Tibial nerve (tissue), 4 donors: ENCODE measurements at regions not wholly inside any gene's neighbourhood (a gene's known extent, or its start where the extent isn't known, plus 50 kb on each side); places are given as distances from the start of the nearest gene placed in this dataset.
"Not testable (repeated sequence)": the region's sequence is repeated elsewhere in the genome, so short reads cannot be mapped to it uniquely, and the experiment has no call there.

ENCODE experiments used
- DNase-seq, 2 donors: peaks; one replicate each; pipeline ENCODE4 v3.0.0-alpha.2; 2019; ENCODE audit warnings: low spot score in 2 of 2
- H3K27ac ChIP-seq, 4 donors: fragments of 200-600 bp; sonication (generic) in 3 of 4; one replicate each; pipeline ENCODE4 v1.5.1; 2017 to 2019; ENCODE audit warnings: mild to moderate bottlenecking in 1 of 4
- H3K27me3 ChIP-seq, 2 donors: fragments of 200-600 bp; sonication (generic) in 1 of 2; one replicate each; pipeline versions ENCODE4 v1.5.1 to v1.6.0; 2017 to 2019
- H3K36me3 ChIP-seq, 3 donors: fragments of 200-600 bp; sonication (generic); one replicate each; pipeline ENCODE4 v1.5.1; 2018 to 2019
- H3K4me1 ChIP-seq, 4 donors: fragments of 200-600 bp; sonication (generic) in 3 of 4; one replicate each; pipeline ENCODE4 v1.5.1; 2017 to 2019
- H3K4me3 ChIP-seq, 4 donors: fragments of 200-600 bp; sonication (generic) in 3 of 4; one replicate each; pipeline ENCODE4 v1.5.1; 2017 to 2019; ENCODE audit warnings: mild to moderate bottlenecking in 1 of 4, moderate library complexity in 1 of 4
- H3K9me3 ChIP-seq, 4 donors: fragments of 200-600 bp; sonication (generic) in 3 of 4; one replicate each; pipeline ENCODE4 v1.5.1; 2017 to 2019
- CTCF ChIP-seq, 5 experiments: fragments of 200-600 bp in 3 of 5; fragments of 450-650 bp in 2 of 5; sonication (generic) in 3 of 5; IDR thresholded peaks; one replicate each; pipeline ENCODE4 v1.5.1; 2016 to 2019; ENCODE audit warnings: antibody characterized with exemption in 5 of 5, mild to moderate bottlenecking in 3 of 5, moderate library complexity in 2 of 5
- WGBS, 2 donors: methylation state at CpG; one replicate each; pipeline ENCODE4 v1.1.5; 2018; 5-methylcytosine and 5-hydroxymethylcytosine counted together

GRCh38 chr21:13986996-13987958, 223.5 kb downstream of the LIPI start:
- DNase-seq, H3K9me3 ChIP-seq, H3K27ac ChIP-seq, H3K27me3 ChIP-seq, H3K36me3 ChIP-seq, H3K4me1 ChIP-seq, H3K4me3 ChIP-seq: not testable (repeated sequence)
- 65 to 80% methylated on average over 7 of the region's 9 CpGs for WGBS, 2 donors

GRCh38 chr21:13985865-13986863, 224.6 kb downstream of the LIPI start:
- 83 to 85% methylated on average over 10 of the region's 10 CpGs for WGBS, 2 donors
- H3K4me1 ChIP-seq, H3K9me3 ChIP-seq, DNase-seq, H3K4me3 ChIP-seq, H3K36me3 ChIP-seq, H3K27ac ChIP-seq, H3K27me3 ChIP-seq: not testable (repeated sequence)

- not testable (repeated sequence) for DNase-seq, H3K9me3 ChIP-seq, H3K4me3 ChIP-seq, H3K4me1 ChIP-seq, H3K36me3 ChIP-seq, H3K27me3 ChIP-seq, H3K27ac ChIP-seq
- 76 to 87% methylated on average over 2 to 6 of the region's 9 CpGs for WGBS, 2 donors
Measured at GRCh38 chr21:13985137-13985864, 225.5 kb downstream of the LIPI start.

GRCh38 chr21:13984728-13985127, 226.0 kb downstream of the LIPI start:
- H3K4me3 ChIP-seq, H3K9me3 ChIP-seq, H3K36me3 ChIP-seq, H3K4me1 ChIP-seq, DNase-seq, H3K27me3 ChIP-seq, H3K27ac ChIP-seq: not testable (repeated sequence)
- WGBS, 2 donors: 100% methylated on average over 1 to 2 of the region's 5 CpGs

GRCh38 chr21:13981176-13982087, 229.3 kb downstream of the LIPI start:
- not testable (repeated sequence) for H3K27me3 ChIP-seq, H3K27ac ChIP-seq, H3K4me3 ChIP-seq, H3K4me1 ChIP-seq, DNase-seq, H3K36me3 ChIP-seq, H3K9me3 ChIP-seq
- WGBS, 2 donors: 88 to 90% methylated on average over 10 to 13 of the region's 48 CpGs

GRCh38 chr21:13980115-13980662, 230.6 kb downstream of the LIPI start:
- peak overlapping the region in 1 of 4 donors; percentile 15 for H3K27ac ChIP-seq
- TF ChIP-seq CTCF (IDR thresholded peaks at IDR 0.05): peak in 2 of 5 experiments; percentile 28 to 45
- DNase-seq: not testable (repeated sequence)

GRCh38 chr21:13979608-13980007, 231.1 kb downstream of the LIPI start:
- 21 to 74% methylated on average over 15 to 25 of the region's 26 CpGs for WGBS, 2 donors
- H3K4me3 ChIP-seq: peak overlapping the region in 3 of 4 donors; percentile 26 to 55 (median 39)
- not testable (repeated sequence) for H3K36me3 ChIP-seq, H3K27me3 ChIP-seq, H3K9me3 ChIP-seq, DNase-seq, H3K4me1 ChIP-seq
- H3K27ac ChIP-seq: peak overlapping the region in 1 of 4 donors; percentile 15

More at GRCh38 chr21:13980115-13980662, 230.6 kb downstream of the LIPI start:
- H3K36me3 ChIP-seq, H3K27me3 ChIP-seq, H3K4me1 ChIP-seq, H3K9me3 ChIP-seq: not testable (repeated sequence)
- WGBS, 2 donors: 12 to 33% methylated on average over 28 to 29 of the region's 42 CpGs
- peak overlapping the region in 3 of 4 donors; percentile 26 to 55 (median 39) for H3K4me3 ChIP-seq

- H3K27me3 ChIP-seq, H3K9me3 ChIP-seq, H3K27ac ChIP-seq, DNase-seq, H3K4me3 ChIP-seq, H3K36me3 ChIP-seq, H3K4me1 ChIP-seq: not testable (repeated sequence)
Measured at GRCh38 chr21:13974582-13974981, 236.2 kb downstream of the LIPI start.

GRCh38 chr21:13969853-13970252, 240.9 kb downstream of the LIPI start:
- DNase-seq, H3K27ac ChIP-seq, H3K4me1 ChIP-seq, H3K36me3 ChIP-seq, H3K4me3 ChIP-seq, H3K27me3 ChIP-seq, H3K9me3 ChIP-seq: not testable (repeated sequence)
- WGBS, 2 donors: 78 to 90% methylated on average over 3 of the region's 3 CpGs

- not testable (repeated sequence) for H3K36me3 ChIP-seq, H3K27me3 ChIP-seq, H3K4me1 ChIP-seq, H3K27ac ChIP-seq, DNase-seq, H3K4me3 ChIP-seq, H3K9me3 ChIP-seq
- WGBS, 2 donors: 69 to 76% methylated on average over 2 of the region's 2 CpGs
Measured at GRCh38 chr21:13969002-13969401, 241.8 kb downstream of the LIPI start.

- H3K9me3 ChIP-seq, DNase-seq, H3K27ac ChIP-seq, H3K27me3 ChIP-seq, H3K4me3 ChIP-seq, H3K4me1 ChIP-seq, H3K36me3 ChIP-seq: not testable (repeated sequence)
- WGBS, 2 donors: 73 to 85% methylated on average over 3 of the region's 3 CpGs
Measured at GRCh38 chr21:13963259-13963658, 247.5 kb downstream of the LIPI start.
